ENCODE measurements at regions not wholly inside any gene's neighbourhood (a gene's known extent, or its start where the extent isn't known, plus 50 kb on each side); places are given as distances from the start of the nearest gene placed in this dataset.

DNA sequence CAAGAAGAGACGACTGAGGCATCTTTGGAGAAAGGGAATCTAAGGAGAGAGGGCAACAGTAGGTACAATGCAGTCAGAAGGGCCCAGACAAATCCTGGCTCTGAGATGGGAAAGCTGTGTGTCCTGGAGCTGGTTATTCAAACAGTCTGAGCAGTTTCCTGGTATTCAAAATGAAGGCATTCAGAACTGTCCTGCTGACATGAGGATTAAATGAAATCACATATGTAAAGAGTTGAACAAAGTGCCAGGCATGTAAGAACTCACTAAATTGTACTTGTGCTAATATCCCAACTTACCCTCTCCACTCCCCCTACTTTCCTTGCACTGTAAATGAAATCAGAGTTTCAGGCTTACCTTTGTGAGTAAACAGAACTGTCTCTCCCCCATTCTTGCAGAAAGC lies 60.9 kb upstream of the LDB2 start:
- DNase-seq (ENCODE audit: low spot score in 2 of 2) (no peak), ATAC-seq (ENCODE audit: low read depth) (no peak)
- Mint-ChIP-seq H3K9me3 (peaks cover 10% of the 10 kb centered on the region), H3K27ac (no peak overlapping the region), H3K36me3 (no peaks in the 10 kb centered on the region), H3K27me3 (peaks cover 2% of the 10 kb centered on the region), H3K4me1 (no peaks in the 10 kb centered on the region), H3K4me3 (no peak overlapping the region)

DNA sequence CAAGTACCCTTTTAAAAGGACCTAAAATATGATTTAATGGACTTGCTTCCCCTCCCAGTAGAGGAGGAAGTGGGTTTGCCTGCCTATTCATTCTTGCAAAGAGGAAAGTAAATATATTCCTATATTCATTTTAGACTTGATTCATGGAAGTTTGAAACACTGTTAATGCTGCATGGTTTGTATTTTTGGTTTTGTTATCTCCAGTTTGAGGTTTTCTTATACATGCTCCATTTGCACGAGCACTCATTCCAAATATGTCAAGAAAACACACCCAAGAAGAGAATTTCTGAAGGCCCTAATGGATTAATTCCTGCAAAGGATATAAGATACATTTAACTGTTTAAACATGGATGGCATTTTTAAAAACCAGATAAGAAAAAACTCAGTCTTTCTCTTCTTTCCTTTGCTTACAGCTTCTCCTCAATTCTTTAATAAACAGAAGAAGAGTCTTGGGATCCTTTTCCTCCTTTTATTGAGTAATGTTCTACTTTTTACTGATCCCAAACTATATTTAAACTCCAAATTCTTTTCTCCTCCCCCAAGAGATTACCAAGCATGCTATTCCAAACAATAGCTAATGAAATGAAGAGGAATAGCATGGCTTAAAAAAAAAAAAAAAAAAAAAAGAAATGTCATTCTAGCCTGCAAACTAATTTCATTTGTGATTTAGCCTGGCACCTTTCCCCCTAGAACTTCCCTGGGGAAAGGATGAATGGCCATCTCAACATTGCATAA lies 54.6 kb upstream of the LDB2 start:
- peaks cover 3% of the 10 kb centered on the region for H3K9me3 Mint-ChIP-seq
- H3K4me3 Mint-ChIP-seq = no peak overlapping the region
- H3K27me3 Mint-ChIP-seq = peaks cover 2% of the 10 kb centered on the region
- no peaks in the 10 kb centered on the region for H3K36me3 Mint-ChIP-seq
- no peaks in the 10 kb centered on the region for H3K4me1 Mint-ChIP-seq
- H3K27ac Mint-ChIP-seq = no peak overlapping the region
- ATAC-seq (ENCODE audit: low read depth) (no peak), DNase-seq (ENCODE audit: low spot score in 2 of 2) (no peak)

- Mint-ChIP-seq H3K36me3 (no peaks in the 10 kb centered on the region), H3K9me3 (peaks cover 3% of the 10 kb centered on the region), H3K27ac (no peak overlapping the region), H3K4me1 (no peaks in the 10 kb centered on the region), H3K4me3 (no peak overlapping the region), H3K27me3 (peaks cover 2% of the 10 kb centered on the region)
- no peak for ATAC-seq (ENCODE audit: low read depth)
- DNase-seq (ENCODE audit: low spot score in 2 of 2) = no peak
Observed at GRCh38 chr4:16952462-16952871, 54.0 kb upstream of the LDB2 start.

Data from memory B cell (primary cell).